GM12875 (cell line): ENCODE measurements at regions not wholly inside any gene's neighbourhood (a gene's known extent, or its start where the extent isn't known, plus 50 kb on each side); places are given as distances from the start of the nearest gene placed in this dataset.
"Not testable (repeated sequence)": the region's sequence is repeated elsewhere in the genome, so short reads cannot be mapped to it uniquely, and the experiment has no call there.

Experiments
- H3K4me3 ChIP-seq: one replicate; pipeline ENCODE4 v1.5.1; 2011; ENCODE audit warnings: low read depth, low read length, control low read depth
- CTCF ChIP-seq: IDR thresholded peaks from 2 replicates; pipeline ENCODE4 v1.5.1; 2011; ENCODE audit warnings: low read depth, mild to moderate bottlenecking, control low read depth, inconsistent platforms, low read length, moderate library complexity, borderline replicate concordance; ENCODE audit not compliant: insufficient read depth

GRCh38 chr13:81197483-81197882, 856.6 kb upstream of the SPRY2 start:
- H3K4me3 ChIP-seq: no peak overlapping the region
- no peak for TF ChIP-seq CTCF

GRCh38 chr13:81194362-81194761, 853.4 kb upstream of the SPRY2 start:
- no peak for TF ChIP-seq CTCF
- no peak overlapping the region for H3K4me3 ChIP-seq

- no peak for TF ChIP-seq CTCF
- H3K4me3 ChIP-seq: no peak overlapping the region
Measured at GRCh38 chr13:81184556-81185265, 843.8 kb upstream of the SPRY2 start.

GRCh38 chr13:81172603-81173002, 831.7 kb upstream of the SPRY2 start:
- no peak for TF ChIP-seq CTCF
- H3K4me3 ChIP-seq: no peak overlapping the region

GRCh38 chr13:81171065-81171647, 830.2 kb upstream of the SPRY2 start:
- no peak for TF ChIP-seq CTCF
- no peak overlapping the region for H3K4me3 ChIP-seq

- H3K4me3 ChIP-seq: not testable (repeated sequence)
Measured at GRCh38 chr13:81163823-81164222, 822.9 kb upstream of the SPRY2 start.

GRCh38 chr13:81153478-81153877, 812.6 kb upstream of the SPRY2 start:
- no peak for TF ChIP-seq CTCF
- H3K4me3 ChIP-seq: no peak overlapping the region

- H3K4me3 ChIP-seq: no peak overlapping the region
- TF ChIP-seq CTCF: no peak
Measured at GRCh38 chr13:81148822-81149221, 807.9 kb upstream of the SPRY2 start.

GRCh38 chr13:81146576-81146975, 805.6 kb upstream of the SPRY2 start:
- not testable (repeated sequence) for H3K4me3 ChIP-seq
